ENCODE measurements at regions not wholly inside any gene's neighbourhood (a gene's known extent, or its start where the extent isn't known, plus 50 kb on each side); places are given as distances from the start of the nearest gene placed in this dataset.

DNA sequence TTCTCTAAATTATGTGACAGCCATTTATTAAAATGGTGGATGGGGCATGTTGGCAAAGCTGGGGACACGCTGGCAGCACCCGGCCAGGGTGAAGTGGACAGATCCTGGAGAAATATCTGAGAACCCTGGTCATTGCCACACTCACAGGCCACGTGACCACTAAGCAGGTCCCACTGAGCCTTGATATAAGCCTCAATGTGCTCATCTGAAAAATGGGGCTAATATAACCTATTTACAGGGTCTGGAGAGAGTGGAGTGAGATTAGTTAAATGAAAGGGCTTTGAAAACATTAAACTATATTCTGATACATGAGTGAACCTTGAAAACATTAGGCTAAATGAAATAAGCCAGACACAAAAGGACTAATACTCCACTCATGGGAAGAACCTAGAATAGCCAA is 108.9 kb downstream of the RBFOX3 start:
- H3K4me3 ChIP-seq (ENCODE audit: low read depth, low read length): no peak overlapping the region
- DNase-seq (ENCODE audit: low read depth): no peak
- TF ChIP-seq, protein P1, sequence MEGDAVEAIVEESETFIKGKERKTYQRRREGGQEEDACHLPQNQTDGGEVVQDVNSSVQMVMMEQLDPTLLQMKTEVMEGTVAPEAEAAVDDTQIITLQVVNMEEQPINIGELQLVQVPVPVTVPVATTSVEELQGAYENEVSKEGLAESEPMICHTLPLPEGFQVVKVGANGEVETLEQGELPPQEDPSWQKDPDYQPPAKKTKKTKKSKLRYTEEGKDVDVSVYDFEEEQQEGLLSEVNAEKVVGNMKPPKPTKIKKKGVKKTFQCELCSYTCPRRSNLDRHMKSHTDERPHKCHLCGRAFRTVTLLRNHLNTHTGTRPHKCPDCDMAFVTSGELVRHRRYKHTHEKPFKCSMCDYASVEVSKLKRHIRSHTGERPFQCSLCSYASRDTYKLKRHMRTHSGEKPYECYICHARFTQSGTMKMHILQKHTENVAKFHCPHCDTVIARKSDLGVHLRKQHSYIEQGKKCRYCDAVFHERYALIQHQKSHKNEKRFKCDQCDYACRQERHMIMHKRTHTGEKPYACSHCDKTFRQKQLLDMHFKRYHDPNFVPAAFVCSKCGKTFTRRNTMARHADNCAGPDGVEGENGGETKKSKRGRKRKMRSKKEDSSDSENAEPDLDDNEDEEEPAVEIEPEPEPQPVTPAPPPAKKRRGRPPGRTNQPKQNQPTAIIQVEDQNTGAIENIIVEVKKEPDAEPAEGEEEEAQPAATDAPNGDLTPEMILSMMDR (IDR thresholded peaks at IDR 0.05; ENCODE audit: control insufficient read depth, extremely low read depth, insufficient read depth): no peak

DNA sequence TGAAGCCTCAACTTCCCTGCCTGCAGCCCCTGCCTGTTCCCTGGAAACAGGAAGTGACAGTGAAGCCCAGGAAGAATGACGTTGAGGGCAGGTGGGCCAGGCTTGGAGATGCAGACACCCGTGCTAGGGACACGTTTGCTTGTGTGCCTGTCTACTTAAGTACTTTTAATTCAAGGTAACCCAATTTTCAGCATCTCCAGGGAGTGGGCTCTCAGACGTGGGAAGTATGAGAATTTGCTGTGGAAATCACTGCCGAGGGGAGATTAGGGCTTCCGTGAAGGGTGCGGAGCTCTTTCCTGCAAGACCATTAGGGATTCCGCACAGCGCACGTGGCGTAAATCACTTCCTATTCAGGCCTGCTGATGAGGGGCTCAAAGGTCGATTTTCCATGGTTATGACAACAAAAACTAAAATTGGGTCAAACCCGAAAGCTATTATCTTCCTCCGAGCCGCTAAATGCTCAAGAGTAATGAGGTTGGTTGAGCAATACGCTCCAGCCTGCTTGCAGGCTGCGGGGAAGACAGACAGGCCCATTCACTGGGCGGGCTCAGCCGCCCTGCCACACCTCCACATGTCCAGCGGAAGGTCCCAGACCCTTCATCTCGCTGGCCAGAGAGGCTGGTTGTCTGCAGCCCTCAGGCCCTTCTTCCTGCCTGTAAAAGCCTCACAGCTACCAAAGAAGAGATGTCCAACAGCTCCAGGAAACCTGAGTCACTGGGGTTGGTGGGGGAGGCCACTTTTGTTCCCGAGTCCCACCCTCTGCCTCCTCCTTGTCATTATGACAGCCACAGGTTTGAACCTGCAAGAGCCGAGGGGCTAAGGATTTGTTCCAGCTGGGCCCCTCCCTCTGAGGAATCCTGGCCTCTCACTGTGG is 109.9 kb downstream of the RBFOX3 start:
- TF ChIP-seq, protein P1 (IDR thresholded peaks at IDR 0.05; ENCODE audit: control insufficient read depth, extremely low read depth, insufficient read depth): no peak
- DNase-seq (ENCODE audit: low read depth): no peak
- H3K4me3 ChIP-seq (ENCODE audit: low read depth, low read length): no peak overlapping the region

DNA sequence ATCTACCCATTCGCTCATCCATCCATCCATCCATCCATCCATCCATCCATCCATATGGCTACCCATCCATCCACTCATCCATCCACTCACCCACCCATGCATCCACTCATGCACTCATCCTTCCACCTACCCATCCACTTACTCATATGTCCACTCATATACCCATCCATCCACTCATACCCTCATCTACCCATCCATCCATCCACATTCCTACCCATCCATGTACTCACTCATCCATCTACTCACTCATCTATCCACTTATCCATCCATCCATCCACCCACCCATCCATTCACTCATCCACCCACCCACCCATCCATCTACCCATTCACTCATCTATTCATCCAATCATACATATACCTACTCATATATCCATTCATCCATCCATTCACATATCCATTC is 112.0 kb downstream of the RBFOX3 start:
- TF ChIP-seq, protein P1 (IDR thresholded peaks at IDR 0.05; ENCODE audit: control insufficient read depth, extremely low read depth, insufficient read depth): no peak
- DNase-seq (ENCODE audit: low read depth): no peak
- H3K4me3 ChIP-seq (ENCODE audit: low read depth, low read length): no peak overlapping the region

DNA sequence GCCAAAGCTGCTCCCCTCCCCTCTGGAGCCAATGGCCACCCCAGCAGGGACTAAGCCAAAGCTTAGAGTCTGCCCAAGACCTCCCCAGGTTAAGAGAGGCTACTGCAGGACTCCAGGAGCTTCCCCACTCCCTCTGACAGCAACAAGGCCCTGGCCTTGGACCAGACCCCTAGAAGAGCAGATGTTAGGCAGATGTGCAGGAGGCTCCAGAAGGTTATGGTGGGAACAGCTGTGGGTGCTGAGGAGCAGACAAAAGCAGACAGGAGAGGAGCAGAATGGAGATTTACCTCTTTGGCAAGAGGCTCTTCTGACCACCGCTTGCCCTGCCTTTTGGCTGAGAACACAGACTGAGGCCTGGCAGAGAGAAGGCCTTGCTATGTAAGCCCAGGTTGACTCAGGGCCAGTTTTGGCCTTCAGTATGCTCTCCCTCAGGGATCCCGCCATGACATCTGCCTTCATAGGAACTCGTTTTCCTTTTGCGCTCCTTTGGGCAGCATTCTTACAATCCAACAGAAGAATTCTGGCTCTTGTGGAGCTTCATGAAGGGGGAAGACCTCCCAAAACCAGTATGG is 113.0 kb downstream of the RBFOX3 start:
- no peak for DNase-seq (ENCODE audit: low read depth)
- TF ChIP-seq, protein P1 (IDR thresholded peaks at IDR 0.05; ENCODE audit: control insufficient read depth, extremely low read depth, insufficient read depth): no peak
- H3K4me3 ChIP-seq (ENCODE audit: low read depth, low read length): no peak overlapping the region

DNA sequence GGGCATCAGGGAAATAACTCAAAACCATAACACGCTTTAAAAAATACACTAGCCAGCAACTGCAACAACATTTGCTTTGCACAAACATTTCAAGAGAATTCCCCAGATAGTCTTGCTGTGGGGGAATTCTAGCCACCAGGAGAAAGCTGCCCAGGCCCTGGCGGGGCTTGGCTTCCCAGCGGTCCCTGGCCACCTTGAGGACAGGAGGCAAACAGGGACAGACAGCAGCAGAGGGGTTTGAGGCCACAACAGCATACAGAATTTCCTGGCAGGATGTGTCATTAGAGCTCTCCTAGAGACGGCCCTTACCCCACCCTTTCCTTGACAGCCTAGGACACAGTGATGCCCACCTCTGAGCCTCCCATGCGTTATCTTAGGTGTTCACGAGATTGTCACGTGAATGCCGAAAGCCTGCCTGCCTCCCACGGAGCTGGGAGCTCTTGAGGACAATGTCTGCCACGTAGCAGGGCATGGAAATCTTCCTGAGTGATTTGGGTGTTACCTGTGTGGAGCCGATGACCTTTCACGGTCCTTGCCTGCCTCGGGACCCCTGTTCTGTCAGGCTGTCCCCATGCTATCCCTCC is 114.3 kb downstream of the RBFOX3 start:
- no peak for DNase-seq (ENCODE audit: low read depth)
- H3K4me3 ChIP-seq (ENCODE audit: low read depth, low read length): no peak overlapping the region
- TF ChIP-seq, protein P1 (IDR thresholded peaks at IDR 0.05; ENCODE audit: control insufficient read depth, extremely low read depth, insufficient read depth): no peak

DNA sequence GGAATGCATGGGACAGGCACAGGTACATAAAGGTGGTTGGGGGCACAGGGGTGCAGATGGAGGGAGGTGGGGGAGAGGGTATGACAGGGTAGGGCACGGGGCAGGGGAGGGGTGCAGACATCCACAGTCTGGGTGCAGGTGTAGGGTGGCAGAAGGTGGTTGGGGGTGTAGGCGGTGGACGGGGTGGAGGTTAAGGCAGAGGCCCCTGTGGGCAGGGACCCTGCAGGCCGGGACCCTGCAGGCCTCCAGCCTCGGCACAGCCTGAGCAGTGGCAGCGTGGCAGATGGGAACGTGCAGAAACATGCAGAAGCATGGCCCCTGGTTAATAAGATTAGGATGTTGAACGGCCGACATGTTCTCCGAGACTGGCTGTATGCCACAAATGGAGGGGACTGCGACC is 115.2 kb downstream of the RBFOX3 start:
- no peak for DNase-seq (ENCODE audit: low read depth)
- TF ChIP-seq, protein P1 (IDR thresholded peaks at IDR 0.05; ENCODE audit: control insufficient read depth, extremely low read depth, insufficient read depth): no peak
- H3K4me3 ChIP-seq (ENCODE audit: low read depth, low read length): no peak overlapping the region

Data from LNCaP clone FGC (cell line).